AG09309 (cell line): ENCODE measurements at regions not wholly inside any gene's neighbourhood (a gene's known extent, or its start where the extent isn't known, plus 50 kb on each side); places are given as distances from the start of the nearest gene placed in this dataset.

Experiments
- DNase-seq: peaks from one replicate; pipeline ENCODE4 v3.0.0-alpha.2; 2010; ENCODE audit warnings: low read depth
- H3K4me3 ChIP-seq: 2 replicates; pipeline ENCODE4 v1.5.1; 2011; ENCODE audit warnings: mild to moderate bottlenecking, low read depth, low read length, moderate library complexity; ENCODE audit not compliant: control insufficient read depth
- CTCF ChIP-seq: IDR thresholded peaks from 2 replicates; pipeline ENCODE4 v1.5.1; 2011; ENCODE audit warnings: mild to moderate bottlenecking, low read depth, low read length, inconsistent platforms; ENCODE audit not compliant: insufficient read depth, control insufficient read depth; ENCODE audit errors: missing control alignments

DNA sequence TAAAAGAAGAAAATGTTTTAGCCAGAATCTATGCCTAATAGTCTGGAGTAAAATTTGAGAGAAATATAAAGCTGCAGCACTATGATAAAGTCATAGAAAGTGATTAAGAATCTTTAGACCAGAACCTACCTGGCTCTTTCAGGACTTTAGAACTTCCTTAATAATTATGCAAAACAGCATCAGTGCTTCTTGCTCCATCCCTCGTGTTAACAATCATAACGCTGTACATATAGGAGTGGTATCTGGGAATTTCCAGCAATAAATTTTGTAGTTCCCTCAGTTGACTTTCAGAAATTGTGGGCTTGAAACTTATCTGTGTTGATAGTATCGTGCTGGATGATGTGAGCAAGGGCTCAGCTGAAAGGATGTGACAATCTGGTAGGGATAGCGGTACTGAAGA is 102.1 kb upstream of the RASGEF1B start:
- DNase-seq: no peak
- H3K4me3 ChIP-seq: no peak overlapping the region
- TF ChIP-seq CTCF: no peak

DNA sequence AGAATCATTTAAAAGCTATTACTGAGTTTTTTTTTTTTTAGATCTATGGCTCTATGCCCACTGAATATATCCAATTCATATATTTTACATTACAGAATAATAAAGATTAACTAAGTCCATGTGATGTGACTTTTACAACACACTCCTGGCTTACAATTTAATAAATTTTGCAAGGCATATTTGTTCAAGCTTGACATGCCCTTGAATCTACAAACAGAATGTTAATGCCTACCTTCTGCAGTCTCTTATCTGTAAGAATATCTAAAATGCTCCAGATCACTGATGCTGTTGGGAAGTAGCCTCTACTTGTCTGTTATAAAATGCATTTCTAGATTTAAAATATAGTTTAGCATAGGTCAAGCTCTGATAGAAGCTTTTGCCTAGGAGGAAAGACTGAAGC is 100.7 kb upstream of the RASGEF1B start:
- TF ChIP-seq CTCF: no peak
- no peak overlapping the region for H3K4me3 ChIP-seq
- no peak for DNase-seq

DNA sequence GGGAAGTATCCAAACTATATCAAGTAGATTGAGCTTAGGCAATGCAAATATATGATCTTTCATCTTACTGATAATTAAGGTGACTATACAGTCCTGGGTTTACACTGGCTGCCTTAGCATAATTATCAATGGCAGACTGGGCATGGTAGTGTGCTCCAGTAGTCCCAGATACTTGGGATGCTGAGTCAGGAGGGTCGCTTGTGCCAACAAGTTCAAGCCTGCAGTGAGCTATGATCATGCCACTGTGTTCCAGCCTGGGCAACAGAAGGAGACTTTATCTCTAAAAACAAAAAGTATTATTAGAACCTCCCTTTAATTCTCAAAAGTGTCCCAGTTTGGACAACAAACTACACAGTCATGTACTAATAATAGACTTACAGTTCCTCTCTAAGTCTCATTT is 99.4 kb upstream of the RASGEF1B start:
- no peak for TF ChIP-seq CTCF
- DNase-seq: no peak
- no peak overlapping the region for H3K4me3 ChIP-seq

DNA sequence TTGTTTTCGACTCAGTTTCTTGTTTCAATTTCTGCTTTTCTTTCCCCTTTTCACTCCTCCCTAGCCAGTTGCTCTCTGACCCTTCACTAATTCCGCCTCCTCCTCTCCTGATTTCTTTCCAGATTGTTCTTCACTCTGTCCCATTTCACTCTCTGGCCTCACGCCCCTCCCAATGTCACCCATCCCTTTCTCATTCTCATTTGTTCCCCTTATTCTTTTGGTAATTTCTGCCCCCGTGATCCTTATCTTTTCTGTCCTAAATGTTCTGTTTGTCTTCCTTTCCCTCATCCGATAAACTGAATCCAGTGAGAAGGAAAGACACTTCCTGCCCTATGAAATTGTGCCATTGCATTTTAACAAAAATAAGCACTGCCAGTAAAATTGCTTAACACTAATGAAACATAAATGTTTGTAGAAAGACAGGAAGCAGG is 94.5 kb upstream of the RASGEF1B start:
- TF ChIP-seq CTCF: no peak
- no peak overlapping the region for H3K4me3 ChIP-seq
- no peak for DNase-seq

DNA sequence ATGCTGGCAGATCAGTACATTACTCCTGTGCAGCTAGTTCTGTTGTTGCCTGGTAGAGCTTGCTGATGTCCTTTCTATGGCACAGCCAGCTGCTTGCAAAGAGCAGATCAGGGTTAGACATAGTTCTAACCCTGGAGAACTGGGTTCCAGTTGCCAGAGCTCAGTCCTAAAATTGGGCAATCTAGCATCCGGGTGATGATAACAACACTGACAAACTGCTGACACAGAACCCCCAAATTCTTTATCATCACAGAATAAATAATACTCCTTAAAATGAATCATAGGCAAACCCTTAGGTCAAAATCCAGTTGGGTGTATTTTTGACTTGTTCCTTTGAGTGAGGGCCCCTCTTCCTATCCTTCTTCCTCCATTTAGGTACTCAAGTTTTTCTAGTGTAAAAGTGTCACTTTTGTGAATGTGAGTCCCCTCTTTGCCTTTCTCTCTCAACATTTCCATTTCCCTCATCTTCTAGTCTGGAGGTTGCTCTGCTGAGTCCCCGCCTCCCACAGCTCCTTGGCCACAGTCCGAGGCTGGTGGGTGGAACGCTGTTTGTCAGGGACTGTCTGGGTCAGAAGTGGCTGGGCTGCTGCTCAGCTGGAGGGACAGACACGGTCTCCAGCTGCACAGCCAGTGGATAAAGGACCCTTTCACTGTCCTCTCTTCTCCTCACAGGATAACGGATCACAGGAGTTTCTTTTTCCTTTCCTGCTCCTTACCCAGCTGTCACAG is 93.6 kb upstream of the RASGEF1B start:
- DNase-seq: no peak
- H3K4me3 ChIP-seq: no peak overlapping the region
- TF ChIP-seq CTCF: no peak

DNA sequence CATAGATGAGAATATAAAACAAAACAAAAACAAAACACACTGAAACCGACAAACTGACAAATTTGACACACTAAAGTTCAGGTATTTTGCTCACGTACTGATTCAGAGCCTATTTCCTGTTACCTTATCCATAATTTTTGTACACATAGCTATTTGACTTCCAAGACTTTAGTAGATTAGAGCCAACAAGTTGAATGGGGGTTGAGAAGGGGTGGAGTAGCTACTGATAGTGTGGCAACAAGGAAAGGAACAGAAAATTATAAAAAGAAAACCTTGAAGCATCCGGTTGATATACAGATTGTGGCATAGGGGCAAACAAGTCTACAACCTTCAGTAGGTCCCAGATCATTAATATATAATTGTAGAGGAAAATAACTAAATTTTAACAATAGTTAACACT is 92.3 kb upstream of the RASGEF1B start:
- no peak for DNase-seq
- H3K4me3 ChIP-seq: no peak overlapping the region
- TF ChIP-seq CTCF: no peak
